Activated T-helper 1 cell treated with anti-CD3 and anti-CD28 coated beads, Interleukin-2, amount 50 U/mL, for 16 hours (primary cell): ENCODE measurements at regions not wholly inside any gene's neighbourhood (a gene's known extent, or its start where the extent isn't known, plus 50 kb on each side); places are given as distances from the start of the nearest gene placed in this dataset.
"Not testable (repeated sequence)": the region's sequence is repeated elsewhere in the genome, so short reads cannot be mapped to it uniquely, and the experiment has no call there.

Source experiments
- DNase-seq, 2 donors: peaks; one replicate each; pipeline ENCODE4 v3.0.0-alpha.2; 2020; ENCODE audit warnings: low read depth in 1 of 2, low spot score in 1 of 2

- DNase-seq: no peak
Measured at GRCh38 chr7:68559518-68559917, 1038.8 kb upstream of the AUTS2 start.

- DNase-seq: no peak
Measured at GRCh38 chr7:68562323-68562899, 1035.9 kb upstream of the AUTS2 start.

GRCh38 chr7:68564306-68565135, 1033.8 kb upstream of the AUTS2 start:
- no peak for DNase-seq

- no peak for DNase-seq
Measured at GRCh38 chr7:68571286-68571685, 1027.0 kb upstream of the AUTS2 start.

GRCh38 chr7:68573271-68574005, 1024.8 kb upstream of the AUTS2 start:
- DNase-seq: no peak

GRCh38 chr7:68576366-68576765, 1021.9 kb upstream of the AUTS2 start:
- DNase-seq: no peak

- no peak for DNase-seq
Measured at GRCh38 chr7:68581417-68581816, 1016.9 kb upstream of the AUTS2 start.

GRCh38 chr7:68587599-68587998, 1010.7 kb upstream of the AUTS2 start:
- DNase-seq: no peak

- DNase-seq: no peak
Measured at GRCh38 chr7:68601826-68602225, 996.4 kb upstream of the AUTS2 start.

GRCh38 chr7:68604541-68604940, 993.7 kb upstream of the AUTS2 start:
- no peak for DNase-seq

GRCh38 chr7:68610701-68611100, 987.6 kb upstream of the AUTS2 start:
- no peak for DNase-seq

- DNase-seq: no peak
Measured at GRCh38 chr7:68613405-68613804, 984.9 kb upstream of the AUTS2 start.

GRCh38 chr7:68613897-68614296, 984.4 kb upstream of the AUTS2 start:
- no peak for DNase-seq

GRCh38 chr7:68619526-68619925, 978.7 kb upstream of the AUTS2 start:
- no peak for DNase-seq

- DNase-seq: no peak
Measured at GRCh38 chr7:68622500-68622899, 975.8 kb upstream of the AUTS2 start.

GRCh38 chr7:68623030-68623429, 975.2 kb upstream of the AUTS2 start:
- no peak for DNase-seq

GRCh38 chr7:68627247-68627864, 970.9 kb upstream of the AUTS2 start:
- no peak for DNase-seq

- not testable (repeated sequence) for DNase-seq
Measured at GRCh38 chr7:68630914-68631313, 967.4 kb upstream of the AUTS2 start.

- no peak for DNase-seq
Measured at GRCh38 chr7:68640103-68640502, 958.2 kb upstream of the AUTS2 start.

- DNase-seq: no peak
Measured at GRCh38 chr7:68642727-68643126, 955.5 kb upstream of the AUTS2 start.

- DNase-seq: no peak
Measured at GRCh38 chr7:68663392-68663791, 934.9 kb upstream of the AUTS2 start.

- DNase-seq: no peak
Measured at GRCh38 chr7:68671046-68671445, 927.2 kb upstream of the AUTS2 start.
